Spleen (tissue), 11 donors: ENCODE measurements at regions not wholly inside any gene's neighbourhood (a gene's known extent, or its start where the extent isn't known, plus 50 kb on each side); places are given as distances from the start of the nearest gene placed in this dataset.

Experiments
- DNase-seq: peaks from one replicate; pipeline ENCODE4 v3.0.0-alpha.2; 2020
- H3K27ac ChIP-seq, 8 donors: fragments of 200-600 bp; sonication (generic) in 7 of 8; 1 replicate in 4 of 8; 2 replicates in 4 of 8; pipeline versions ENCODE4 v1.5.0 to v1.8.0; 2016 to 2021; ENCODE audit warnings: inconsistent platforms in 4 of 8, mild to moderate bottlenecking in 4 of 8, moderate library complexity in 1 of 8
- H3K27me3 ChIP-seq, 7 donors: fragments of 200-600 bp; sonication (generic) in 6 of 7; replicated peaks in 1 of 7; 1 replicate in 4 of 7; 2 replicates in 3 of 7; pipeline versions ENCODE4 v1.5.0 to v1.8.0; 2016 to 2021; ENCODE audit warnings: inconsistent platforms in 3 of 7, mild to moderate bottlenecking in 1 of 7
- H3K36me3 ChIP-seq, 6 donors: fragments of 200-600 bp; sonication (generic) in 5 of 6; 1 replicate in 4 of 6; 2 replicates in 2 of 6; pipeline versions ENCODE4 v1.5.0 to v1.8.0; 2016 to 2021; ENCODE audit warnings: inconsistent platforms in 2 of 6
- H3K4me1 ChIP-seq, 6 donors: fragments of 200-600 bp; sonication (generic) in 5 of 6; 1 replicate in 3 of 6; 2 replicates in 3 of 6; pipeline versions ENCODE4 v1.5.0 to v1.8.0; 2016 to 2021; ENCODE audit warnings: inconsistent platforms in 3 of 6
- H3K4me3 ChIP-seq, 8 donors: fragments of 200-600 bp; sonication (generic) in 7 of 8; 1 replicate in 4 of 8; 2 replicates in 4 of 8; pipeline versions ENCODE4 v1.5.0 to v1.8.0; 2016 to 2021; ENCODE audit warnings: inconsistent platforms in 4 of 8, mild to moderate bottlenecking in 4 of 8, moderate library complexity in 2 of 8
- H3K9me3 ChIP-seq, 8 donors: fragments of 200-600 bp; sonication (generic) in 7 of 8; 1 replicate in 4 of 8; 2 replicates in 4 of 8; pipeline versions ENCODE4 v1.5.0 to v1.8.0; 2016 to 2021; ENCODE audit warnings: inconsistent platforms in 4 of 8
- CTCF ChIP-seq, 11 experiments: fragments of 200-600 bp in 7 of 11; fragments of 450-650 bp in 4 of 11; sonication (generic) in 4 of 11; IDR thresholded peaks in 8 of 11; conservative IDR thresholded peaks in 3 of 11; 1 replicate in 7 of 11; 2 replicates in 4 of 11; pipeline versions ENCODE4 v1.4.0 to v1.8.0; 2016 to 2021; ENCODE audit warnings: antibody characterized with exemption in 11 of 11, inconsistent platforms in 4 of 11, mild to moderate bottlenecking in 1 of 11
- POLR2A ChIP-seq, 3 donors: fragments of 450-650 bp; IDR thresholded peaks; one replicate each; pipeline ENCODE4 v1.5.1; 2017; ENCODE audit warnings: antibody characterized with exemption in 3 of 3, mild to moderate bottlenecking in 1 of 3
- POLR2AphosphoS5 ChIP-seq, 3 donors: sonication (generic); formaldehyde crosslinking; IDR thresholded peaks; one replicate each; pipeline ENCODE4 v1.5.1; 2017; ENCODE audit warnings: antibody characterized with exemption in 3 of 3
- WGBS, 5 donors: extraction: QIAGEN DNeasy Blood & Tissue Kit in 3 of 5; methylation state at CpG; one replicate each; pipeline versions ENCODE4 v1.1.5 to v1.1.7; 2013 to 2018; 5-methylcytosine and 5-hydroxymethylcytosine counted together
- intact Hi-C: fragments of 100-400 bp; cut with DNase I; formaldehyde crosslinking; loops from one replicate; pipeline ENCODE4 v1.15.0; 2023; ENCODE audit warnings: low total_unique reads
- donor health status: healthy with polysubstance abuse.
- donor health status: DM: no; HTN: no; CAD: no; lungs with moderate emphysema.
- donor health status: DM: no; HTN: no; CAD: no.
- donor health status: Bipolar disorder and iron deficiency.
- donor health status: healthy.
- donor health status: DM: no; HTN: no; CAD: no.
- donor health status: DM: yes; HTN: yes; CAD: no.

GRCh38 chr6:53974941-53975340 is 136.3 kb upstream of the MLIP start:
- H3K36me3 ChIP-seq: no peaks in the 10 kb centered on the region

GRCh38 chr6:53975941-53976615 is 135.2 kb upstream of the MLIP start:
- no peaks in the 10 kb centered on the region for H3K9me3 ChIP-seq
- WGBS, 5 donors: 75 to 87% (median 82%) methylated on average over 3 of the region's 3 CpGs

More at GRCh38 chr6:53974941-53975340, 136.3 kb upstream of the MLIP start:
- intact Hi-C loops: no loop called here
- H3K4me1 ChIP-seq: no peaks in the 10 kb centered on the region
- no peaks in the 10 kb centered on the region for H3K9me3 ChIP-seq
- H3K27ac ChIP-seq: no peak overlapping the region
- DNase-seq: no peak
- TF ChIP-seq POLR2A (IDR thresholded peaks at IDR 0.05): no peak
- no peaks in the 10 kb centered on the region for H3K27me3 ChIP-seq
- no peak overlapping the region for H3K4me3 ChIP-seq

DNA sequence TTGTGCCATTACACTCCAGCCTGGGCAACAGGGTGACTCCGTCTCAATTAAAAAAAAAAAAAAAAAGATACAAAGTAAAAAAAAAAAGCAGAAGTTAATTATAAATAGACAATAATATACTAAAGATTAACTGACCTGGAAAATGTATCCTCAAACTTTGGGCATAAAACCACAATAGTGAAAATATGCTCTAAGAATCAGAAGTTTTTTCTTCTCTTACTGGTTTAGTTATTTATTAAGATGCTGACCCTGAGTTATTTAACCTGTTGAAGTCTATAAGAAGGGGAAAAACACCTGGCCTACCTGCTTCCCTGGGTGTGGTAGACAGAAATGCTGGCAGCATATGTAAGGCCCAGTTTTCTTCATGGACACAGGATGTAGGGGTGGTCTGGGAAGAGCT is 133.7 kb upstream of the MLIP start:
- no peaks in the 10 kb centered on the region for H3K27me3 ChIP-seq
- H3K4me1 ChIP-seq: no peaks in the 10 kb centered on the region
- intact Hi-C loops: no loop called here
- DNase-seq: no peak
- TF ChIP-seq POLR2AphosphoS5 (IDR thresholded peaks at IDR 0.05) (no peak), CTCF (IDR thresholded peaks at IDR 0.05 in 8 of 11, conservative IDR thresholded peaks at IDR 0.05 in 3 of 11) (no peak), POLR2A (IDR thresholded peaks at IDR 0.05) (no peak)
- no peak overlapping the region for H3K4me3 ChIP-seq
- no peak overlapping the region for H3K27ac ChIP-seq
- 70 to 90% (median 77%) methylated on average over 1 of the region's 1 CpG for WGBS, 5 donors
- H3K36me3 ChIP-seq: no peaks in the 10 kb centered on the region
- no peaks in the 10 kb centered on the region for H3K9me3 ChIP-seq

More at GRCh38 chr6:53975941-53976615, 135.2 kb upstream of the MLIP start:
- intact Hi-C loops: no loop called here
- no peak for DNase-seq
- Histone ChIP-seq H3K36me3 (no peaks in the 10 kb centered on the region), H3K27me3 (no peaks in the 10 kb centered on the region), H3K27ac (no peak overlapping the region), H3K4me3 (no peak overlapping the region), H3K4me1 (no peaks in the 10 kb centered on the region)
- TF ChIP-seq CTCF (IDR thresholded peaks at IDR 0.05 in 8 of 11, conservative IDR thresholded peaks at IDR 0.05 in 3 of 11) (no peak), POLR2AphosphoS5 (IDR thresholded peaks at IDR 0.05) (no peak), POLR2A (IDR thresholded peaks at IDR 0.05) (no peak)

DNA sequence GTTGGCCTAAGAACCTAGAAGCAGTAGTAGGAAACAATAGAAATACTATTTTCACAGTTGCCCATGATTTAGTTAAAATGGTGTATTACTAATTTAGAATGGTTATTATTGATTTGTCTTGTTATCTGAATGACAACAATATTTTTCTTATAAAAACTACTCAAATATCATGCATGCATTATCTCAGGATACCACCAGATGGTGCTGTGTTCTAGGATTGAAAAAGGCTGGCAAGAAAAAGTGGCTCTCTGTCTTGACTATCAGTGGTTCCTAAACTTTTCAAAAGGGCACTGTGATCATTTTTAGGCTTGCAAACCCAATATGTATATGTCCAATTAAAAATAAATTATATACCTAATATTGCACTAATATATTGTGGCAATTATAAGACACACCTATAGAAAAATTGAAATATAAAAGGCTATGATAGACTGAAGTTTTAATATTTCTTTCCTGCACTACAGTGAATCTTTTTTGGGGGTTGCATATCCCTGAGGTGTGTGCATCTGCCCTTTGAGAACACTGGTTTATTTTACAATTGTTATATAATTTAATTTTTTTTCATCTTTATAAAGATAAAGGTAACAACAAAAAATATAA is 131.7 kb upstream of the MLIP start:
- H3K4me3 ChIP-seq: no peak overlapping the region
- H3K27me3 ChIP-seq: no peaks in the 10 kb centered on the region
- H3K4me1 ChIP-seq: no peaks in the 10 kb centered on the region
- H3K27ac ChIP-seq: no peak overlapping the region
- no peak for DNase-seq
- no peaks in the 10 kb centered on the region for H3K9me3 ChIP-seq
- H3K36me3 ChIP-seq: no peaks in the 10 kb centered on the region
- intact Hi-C loops: no loop called here
- TF ChIP-seq POLR2AphosphoS5 (IDR thresholded peaks at IDR 0.05) (no peak), CTCF (IDR thresholded peaks at IDR 0.05 in 8 of 11, conservative IDR thresholded peaks at IDR 0.05 in 3 of 11) (peak in 10 of 11 experiments; percentile 15 to 77 (median 64)), POLR2A (IDR thresholded peaks at IDR 0.05) (no peak)
